ENCODE measurements at regions not wholly inside any gene's neighbourhood (a gene's known extent, or its start where the extent isn't known, plus 50 kb on each side); places are given as distances from the start of the nearest gene placed in this dataset.
A peak's percentile ranks its signal among the peaks of the same experiment; 100 is the strongest.

GRCh38 chr12:83613586-83614110 is 926.9 kb downstream of the TMTC2 start:
- no peaks in the 10 kb centered on the region for H3K36me3 ChIP-seq (replicated peaks in 1 of 2; ENCODE audit: insufficient read depth in 1 of 2, low read depth in 2 of 2)
- no peak for ATAC-seq
- no peaks in the 10 kb centered on the region for H3K27me3 ChIP-seq
- H3K9me3 ChIP-seq, result no peaks in the 10 kb centered on the region
- H3K27ac ChIP-seq, result no peak overlapping the region
- H3K4me3 ChIP-seq, result no peak overlapping the region
- no peak for DNase-seq
- no peak for TF ChIP-seq POLR2A (IDR thresholded peaks at IDR 0.05)
- TF ChIP-seq CTCF (IDR thresholded peaks at IDR 0.05), result no peak
- intact Hi-C loops (cut with DNase I), result no loop called here
- no peaks in the 10 kb centered on the region for H3K4me1 ChIP-seq
- 46% methylated on average over 3 of the region's 3 CpGs for WGBS, 2 donors

- intact Hi-C loops (cut with DNase I), result no loop called here
- no peaks in the 10 kb centered on the region for H3K4me1 ChIP-seq
- no peak overlapping the region for H3K4me3 ChIP-seq
- TF ChIP-seq CTCF (IDR thresholded peaks at IDR 0.05) (no peak), POLR2A (IDR thresholded peaks at IDR 0.05) (no peak)
- no peak overlapping the region for H3K27ac ChIP-seq
- no peaks in the 10 kb centered on the region for H3K36me3 ChIP-seq (replicated peaks in 1 of 2; ENCODE audit: insufficient read depth in 1 of 2, low read depth in 2 of 2)
- H3K9me3 ChIP-seq, result peaks cover 0 to 6% (median 0%) of the 10 kb centered on the region in 3 donors
- no peaks in the 10 kb centered on the region for H3K27me3 ChIP-seq
- DNase-seq (no peak), ATAC-seq (no peak)
- WGBS, 2 donors, result 76 to 82% methylated on average over 1 of the region's 1 CpG
Observed at GRCh38 chr12:83603106-83603505, 916.4 kb downstream of the TMTC2 start.

DNA sequence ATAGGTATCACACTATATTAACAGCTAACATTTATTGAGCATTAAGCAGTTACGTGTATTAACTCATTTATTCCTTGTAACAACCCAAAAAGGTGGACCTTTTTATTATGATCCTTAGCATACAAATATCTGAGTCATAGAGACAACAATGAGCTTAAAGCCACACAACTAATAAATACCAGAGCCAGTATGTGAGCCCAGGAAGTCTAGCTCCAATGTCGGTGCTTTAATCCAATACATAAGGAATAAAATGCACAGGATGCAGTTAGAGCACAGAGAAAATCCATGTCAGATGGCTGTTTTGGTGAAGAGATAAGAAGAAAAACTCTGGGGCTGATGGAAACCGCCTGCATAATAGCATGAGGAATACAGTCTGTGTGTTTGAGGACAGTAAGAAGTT is 888.6 kb downstream of the TMTC2 start:
- no peak for DNase-seq
- ATAC-seq, result no peak
- Histone ChIP-seq H3K27ac (no peak overlapping the region), H3K4me1 (no peaks in the 10 kb centered on the region), H3K4me3 (no peak overlapping the region), H3K9me3 (no peaks in the 10 kb centered on the region), H3K27me3 (no peaks in the 10 kb centered on the region), H3K36me3 (replicated peaks in 1 of 2; ENCODE audit: insufficient read depth in 1 of 2, low read depth in 2 of 2) (no peaks in the 10 kb centered on the region)
- WGBS, 2 donors, result 52 to 73% methylated on average over 3 of the region's 3 CpGs
- intact Hi-C loops (cut with DNase I), result no loop called here
- TF ChIP-seq POLR2A (IDR thresholded peaks at IDR 0.05) (no peak), CTCF (IDR thresholded peaks at IDR 0.05) (no peak)

DNA sequence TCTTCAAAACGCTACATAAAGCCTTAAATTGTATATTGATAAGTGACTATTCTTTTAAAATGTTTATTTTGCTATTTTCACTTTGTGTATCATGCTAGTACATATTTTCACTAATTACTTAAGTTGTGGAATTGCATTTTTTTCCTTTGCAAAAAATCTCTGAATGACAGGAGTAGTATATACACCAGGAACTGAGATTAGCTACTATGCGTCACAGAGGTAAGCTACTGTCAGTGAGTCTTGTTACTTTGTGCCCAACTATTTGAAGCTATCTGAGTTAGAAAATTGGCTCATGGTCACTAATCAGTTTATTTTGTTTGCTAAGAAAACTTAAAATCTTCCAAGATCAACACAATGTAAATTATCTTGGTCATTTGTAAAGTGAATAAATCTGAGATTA is 887.4 kb downstream of the TMTC2 start:
- H3K9me3 ChIP-seq, result no peaks in the 10 kb centered on the region
- no peaks in the 10 kb centered on the region for H3K4me1 ChIP-seq
- H3K27me3 ChIP-seq, result no peaks in the 10 kb centered on the region
- WGBS, 2 donors, result 49 to 50% methylated on average over 2 of the region's 2 CpGs
- no peaks in the 10 kb centered on the region for H3K36me3 ChIP-seq (replicated peaks in 1 of 2; ENCODE audit: insufficient read depth in 1 of 2, low read depth in 2 of 2)
- H3K4me3 ChIP-seq, result no peak overlapping the region
- no peak for ATAC-seq
- no peak for DNase-seq
- H3K27ac ChIP-seq, result no peak overlapping the region
- TF ChIP-seq CTCF (IDR thresholded peaks at IDR 0.05) (no peak), POLR2A (IDR thresholded peaks at IDR 0.05) (no peak)
- intact Hi-C loops (cut with DNase I), result no loop called here

DNA sequence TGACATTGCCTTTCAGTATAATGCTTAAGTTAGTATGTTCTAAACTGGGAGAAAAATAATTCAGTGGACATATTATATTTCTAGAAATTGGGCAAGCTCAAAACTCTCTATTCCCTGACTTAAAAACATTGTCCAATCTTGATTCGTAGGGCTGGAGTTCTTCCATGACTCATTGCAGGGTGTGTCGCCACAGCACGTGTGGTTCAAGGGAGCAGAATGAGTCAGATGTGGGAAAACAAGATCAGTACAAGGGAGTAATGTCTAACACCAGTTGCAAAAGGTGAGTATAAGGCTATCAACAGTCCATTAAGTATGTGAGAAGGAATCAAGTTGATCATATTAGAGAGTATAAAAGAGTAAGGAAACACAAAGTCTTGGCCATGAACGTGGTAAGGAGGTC is 887.0 kb downstream of the TMTC2 start:
- ATAC-seq (peak; percentile 75), DNase-seq (peak; percentile 10 to 45 (median 22))
- Histone ChIP-seq H3K4me3 (no peak overlapping the region), H3K27ac (no peak overlapping the region), H3K27me3 (no peaks in the 10 kb centered on the region), H3K4me1 (no peaks in the 10 kb centered on the region), H3K9me3 (no peaks in the 10 kb centered on the region), H3K36me3 (replicated peaks in 1 of 2; ENCODE audit: insufficient read depth in 1 of 2, low read depth in 2 of 2) (no peaks in the 10 kb centered on the region)
- TF ChIP-seq CTCF (IDR thresholded peaks at IDR 0.05) (no peak), POLR2A (IDR thresholded peaks at IDR 0.05) (no peak)
- intact Hi-C loops (cut with DNase I), result no loop called here
- 39 to 40% methylated on average over 4 of the region's 4 CpGs for WGBS, 2 donors
